Pancreas (tissue), 10 donors: ENCODE measurements at regions not wholly inside any gene's neighbourhood (a gene's known extent, or its start where the extent isn't known, plus 50 kb on each side); places are given as distances from the start of the nearest gene placed in this dataset.

Experiments used
- ATAC-seq, 4 donors: fragments of 200-7000 bp; cut with Tn5 transposase; one replicate each; pipeline versions ENCODE4 v1.8.0 to v1.9.1; 2020; ENCODE audit warnings: mild to moderate bottlenecking in 4 of 4, moderate library complexity in 4 of 4
- DNase-seq, 6 donors: peaks; one replicate each; pipeline ENCODE4 v3.0.0-alpha.2; 2020
- FAIRE-seq: peaks from 2 replicates; lab custom pipeline; 2012; peaks lifted over from hg19 to GRCh38; lab: Jason Lieb, UNC
- H3K27ac ChIP-seq, 4 donors: fragments of 200-600 bp; sonication (generic); 1 replicate in 3 of 4; 2 replicates in 1 of 4; pipeline versions ENCODE4 v1.5.0 to v1.8.0; 2020
- H3K27me3 ChIP-seq, 4 donors: fragments of 200-600 bp; one replicate each; pipeline ENCODE4 v1.8.0; 2021
- H3K36me3 ChIP-seq, 3 donors: fragments of 200-600 bp; sonication (generic) in 1 of 3; one replicate each; pipeline versions ENCODE4 v1.5.0 to v1.8.0; 2020 to 2021
- H3K4me1 ChIP-seq, 3 donors: fragments of 200-600 bp; one replicate each; pipeline ENCODE4 v1.8.0; 2021
- H3K4me3 ChIP-seq, 4 donors: fragments of 200-600 bp; sonication (generic) in 2 of 4; one replicate each; pipeline versions ENCODE4 v1.5.0 to v1.8.0; 2020 to 2021
- H3K9me3 ChIP-seq, 4 donors: fragments of 200-600 bp; one replicate each; pipeline ENCODE4 v1.8.0; 2021
- CTCF ChIP-seq, 4 donors: fragments of 200-600 bp; sonication (generic) in 3 of 4; IDR thresholded peaks; one replicate each; pipeline versions ENCODE4 v1.5.0 to v1.8.0; 2021; ENCODE audit warnings: antibody characterized with exemption in 4 of 4
- WGBS, 2 donors: extraction: QIAGEN DNeasy Blood & Tissue Kit; methylation state at CpG; one replicate each; pipeline ENCODE4 v1.1.7; 2013; 5-methylcytosine and 5-hydroxymethylcytosine counted together
- intact Hi-C, 3 donors: fragments of 100-400 bp; cut with DNase I; formaldehyde crosslinking; loops; one replicate each; pipeline versions ENCODE4 v1.11.1 to v1.14.2; 2022
- donor health status: healthy with polysubstance abuse.
- donor health status: DM: no; HTN: no; CAD: no; lungs with moderate emphysema.
- donor health status: DM: no; HTN: no; CAD: no.
- donor health status: control.
- donor health status: control.
- donor health status: Bipolar disorder and iron deficiency.
- donor health status: DM: yes; HTN: yes; CAD: no.
- donor health status: DM: no; HTN: no; CAD: no.
- donor health status: DM: no; HTN: no; CAD: no.
- donor health status: DM: yes; HTN: yes; CAD: no.

GRCh38 chr3:24854748-24855147 lies 360.1 kb upstream of the THRB start:
- Histone ChIP-seq H3K36me3 (no peaks in the 10 kb centered on the region), H3K4me3 (no peak overlapping the region), H3K27me3 (no peaks in the 10 kb centered on the region), H3K9me3 (no peaks in the 10 kb centered on the region), H3K4me1 (no peaks in the 10 kb centered on the region), H3K27ac (no peak overlapping the region)
- ATAC-seq = no peak
- WGBS, 2 donors = 65 to 75% methylated on average over 4 of the region's 4 CpGs
- no peak for FAIRE-seq
- intact Hi-C loops = no loop called here
- no peak for TF ChIP-seq CTCF (IDR thresholded peaks at IDR 0.05)
- DNase-seq = no peak

- ATAC-seq (no peak), FAIRE-seq (no peak)
- 71 to 89% methylated on average over 1 of the region's 1 CpG for WGBS, 2 donors
Observed at GRCh38 chr3:24857945-24858344, 363.3 kb upstream of the THRB start.

GRCh38 chr3:24863215-24863614 lies 368.6 kb upstream of the THRB start:
- WGBS, 2 donors = 68 to 70% methylated on average over 5 of the region's 5 CpGs
- Histone ChIP-seq H3K27ac (no peak overlapping the region), H3K4me1 (no peaks in the 10 kb centered on the region), H3K27me3 (no peaks in the 10 kb centered on the region), H3K9me3 (no peaks in the 10 kb centered on the region), H3K4me3 (no peak overlapping the region), H3K36me3 (no peaks in the 10 kb centered on the region)
- intact Hi-C loops = no loop called here
- FAIRE-seq = no peak
- TF ChIP-seq CTCF (IDR thresholded peaks at IDR 0.05) = no peak
- DNase-seq = no peak
- no peak for ATAC-seq

More at GRCh38 chr3:24857945-24858344, 363.3 kb upstream of the THRB start:
- H3K27me3 ChIP-seq = no peaks in the 10 kb centered on the region
- no peak for TF ChIP-seq CTCF (IDR thresholded peaks at IDR 0.05)
- DNase-seq = no peak
- H3K36me3 ChIP-seq = no peaks in the 10 kb centered on the region
- no peak overlapping the region for H3K4me3 ChIP-seq
- H3K4me1 ChIP-seq = no peaks in the 10 kb centered on the region
- H3K27ac ChIP-seq = no peak overlapping the region
- no peaks in the 10 kb centered on the region for H3K9me3 ChIP-seq
- intact Hi-C loops = no loop called here

GRCh38 chr3:24867783-24868182 lies 373.1 kb upstream of the THRB start:
- WGBS, 2 donors = 49 to 68% methylated on average over 4 of the region's 4 CpGs
- Histone ChIP-seq H3K4me1 (no peaks in the 10 kb centered on the region), H3K27me3 (no peaks in the 10 kb centered on the region), H3K9me3 (no peaks in the 10 kb centered on the region), H3K36me3 (no peaks in the 10 kb centered on the region), H3K27ac (no peak overlapping the region), H3K4me3 (no peak overlapping the region)
- FAIRE-seq = no peak
- intact Hi-C loops = no loop called here
- TF ChIP-seq CTCF (IDR thresholded peaks at IDR 0.05) = no peak
- ATAC-seq = no peak
- DNase-seq = no peak

- DNase-seq (no peak), FAIRE-seq (no peak), ATAC-seq (no peak)
- H3K4me1 ChIP-seq = no peaks in the 10 kb centered on the region
- TF ChIP-seq CTCF (IDR thresholded peaks at IDR 0.05) = no peak
- WGBS, 2 donors = 43 to 49% methylated on average over 2 of the region's 2 CpGs
- H3K27me3 ChIP-seq = no peaks in the 10 kb centered on the region
- no peaks in the 10 kb centered on the region for H3K36me3 ChIP-seq
- intact Hi-C loops = no loop called here
- H3K4me3 ChIP-seq = no peak overlapping the region
- no peak overlapping the region for H3K27ac ChIP-seq
- H3K9me3 ChIP-seq = no peaks in the 10 kb centered on the region
Observed at GRCh38 chr3:24881239-24881638, 386.6 kb upstream of the THRB start.
